H9 (cell line): ENCODE measurements at regions not wholly inside any gene's neighbourhood (a gene's known extent, or its start where the extent isn't known, plus 50 kb on each side); places are given as distances from the start of the nearest gene placed in this dataset.

Source experiments
- DNase-seq: peaks from one replicate; pipeline ENCODE4 v3.0.0-alpha.2; 2017
- H2AFZ ChIP-seq: one replicate; pipeline ENCODE4 v1.6.1; 2013; ENCODE audit warnings: mild to moderate bottlenecking, low read length, control low read depth, moderate library complexity
- H2AK5ac ChIP-seq: 2 replicates; pipeline ENCODE4 v1.6.1; 2013; ENCODE audit warnings: low read length, control low read depth, mixed read lengths; ENCODE audit not compliant: insufficient read length
- H2BK120ac ChIP-seq: one replicate; pipeline ENCODE4 v1.6.1; 2013; ENCODE audit warnings: low read depth, mild to moderate bottlenecking, low read length, control low read depth, inconsistent platforms; ENCODE audit not compliant: poor library complexity, severe bottlenecking
- H2BK12ac ChIP-seq: 2 replicates; pipeline ENCODE4 v1.6.1; 2013; ENCODE audit warnings: low read length, control low read depth, mixed read lengths, low read depth; ENCODE audit not compliant: insufficient read length
- H2BK15ac ChIP-seq: 2 replicates; pipeline ENCODE4 v1.6.1; 2013; ENCODE audit warnings: low read depth, low read length, control low read depth
- H2BK20ac ChIP-seq: one replicate; pipeline ENCODE4 v1.6.1; 2013; ENCODE audit warnings: low read depth, mild to moderate bottlenecking, low read length, control low read depth, inconsistent platforms; ENCODE audit not compliant: poor library complexity, severe bottlenecking
- H2BK5ac ChIP-seq: 2 replicates; pipeline ENCODE4 v1.6.1; 2013; ENCODE audit warnings: low read length, control low read depth, mixed read lengths; ENCODE audit not compliant: insufficient read length
- H3K14ac ChIP-seq: 2 replicates; pipeline ENCODE4 v1.6.1; 2013; ENCODE audit warnings: low read length, control low read depth; ENCODE audit not compliant: insufficient read depth
- H3K18ac ChIP-seq: 2 replicates; pipeline ENCODE4 v1.6.1; 2013; ENCODE audit warnings: low read depth, mild to moderate bottlenecking, mixed read lengths, low read length, control low read depth; ENCODE audit not compliant: insufficient read length
- H3K23ac ChIP-seq: 2 replicates; pipeline ENCODE4 v1.6.1; 2013; ENCODE audit warnings: low read length, control low read depth, mixed read lengths, low read depth; ENCODE audit not compliant: insufficient read length
- H3K23me2 ChIP-seq: 2 replicates; pipeline ENCODE4 v1.6.1; 2013; ENCODE audit warnings: low read depth, mild to moderate bottlenecking, mixed read lengths, low read length, control low read depth; ENCODE audit not compliant: insufficient read length, poor library complexity, severe bottlenecking
- H3K27ac ChIP-seq: 2 replicates; pipeline ENCODE4 v1.5.1; 2013; ENCODE audit warnings: low read length, control low read depth, mixed read lengths, low read depth; ENCODE audit not compliant: insufficient read length
- H3K27me3 ChIP-seq: 2 replicates; pipeline ENCODE4 v1.6.1; 2013; ENCODE audit warnings: low read length, control low read depth, inconsistent platforms; ENCODE audit not compliant: insufficient read depth
- H3K4ac ChIP-seq: 2 replicates; pipeline ENCODE4 v1.6.1; 2013; ENCODE audit warnings: low read depth, mild to moderate bottlenecking, control low read depth, inconsistent platforms, low read length, moderate library complexity
- H3K4me1 ChIP-seq: 2 replicates; pipeline ENCODE4 v1.6.1; 2013; ENCODE audit warnings: low read length, control low read depth, inconsistent platforms; ENCODE audit not compliant: insufficient read depth
- H3K4me2 ChIP-seq: 2 replicates; pipeline ENCODE4 v1.6.1; 2013; ENCODE audit warnings: low read length, control low read depth, mixed read lengths; ENCODE audit not compliant: insufficient read length, insufficient read depth
- H3K56ac ChIP-seq: 2 replicates; pipeline ENCODE4 v1.6.1; 2013; ENCODE audit warnings: low read depth, mild to moderate bottlenecking, mixed read lengths, low read length, control low read depth; ENCODE audit not compliant: insufficient read length
- H3K79me1 ChIP-seq: 2 replicates; pipeline ENCODE4 v1.6.1; 2013; ENCODE audit warnings: low read depth, mild to moderate bottlenecking, moderate library complexity, low read length, control low read depth, inconsistent platforms; ENCODE audit not compliant: insufficient read depth, poor library complexity, severe bottlenecking
- H3K79me2 ChIP-seq: 2 replicates; pipeline ENCODE4 v1.6.1; 2013; ENCODE audit warnings: low read length, control low read depth, inconsistent platforms; ENCODE audit not compliant: insufficient read depth
- H3K9ac ChIP-seq: 2 replicates; pipeline ENCODE4 v1.6.1; 2013; ENCODE audit warnings: low read length, control low read depth, mixed read lengths; ENCODE audit not compliant: insufficient read length; ENCODE audit errors: extremely low read depth
- H3K9me3 ChIP-seq: one replicate; pipeline ENCODE4 v1.6.1; 2013; ENCODE audit warnings: low read depth, low read length, inconsistent platforms; ENCODE audit not compliant: control insufficient read depth
- H3T11ph ChIP-seq: one replicate; pipeline ENCODE4 v1.6.1; 2013; ENCODE audit warnings: mild to moderate bottlenecking, low read length, control low read depth, inconsistent platforms
- H4K20me1 ChIP-seq: one replicate; pipeline ENCODE4 v1.6.1; 2013; ENCODE audit not compliant: control insufficient read depth, insufficient read length, insufficient read depth
- H4K5ac ChIP-seq: 2 replicates; pipeline ENCODE4 v1.6.1; 2013; ENCODE audit warnings: low read depth, mild to moderate bottlenecking, mixed read lengths, low read length, control low read depth; ENCODE audit not compliant: insufficient read length
- H4K8ac ChIP-seq: replicated peaks from 2 replicates; pipeline ENCODE4 v1.6.1; 2013; ENCODE audit warnings: low read length, control low read depth, mixed read lengths, low read depth; ENCODE audit not compliant: insufficient read length
- H4K91ac ChIP-seq: 2 replicates; pipeline ENCODE4 v1.6.1; 2013; ENCODE audit warnings: low read depth, mild to moderate bottlenecking, moderate library complexity, mixed read lengths, low read length, control low read depth; ENCODE audit not compliant: insufficient read length
- H3K27ac Mint-ChIP-seq, 3 experiments: 2 replicates in 2 of 3; 3 replicates in 1 of 3; pipeline ENCODE4 v1.8.0; 2020 to 2021; ENCODE audit warnings: mixed read lengths in 3 of 3, mild to moderate bottlenecking in 1 of 3, moderate library complexity in 1 of 3
- H3K27me3 Mint-ChIP-seq: 2 replicates; pipeline ENCODE4 v1.8.0; 2021; ENCODE audit warnings: low read depth, mild to moderate bottlenecking, moderate library complexity, mixed read lengths
- H3K36me3 Mint-ChIP-seq, 3 experiments: 2 replicates in 2 of 3; 3 replicates in 1 of 3; pipeline ENCODE4 v1.8.0; 2020 to 2021; ENCODE audit warnings: low read depth in 3 of 3, mixed read lengths in 3 of 3; ENCODE audit not compliant: insufficient read depth in 1 of 3
- H3K4me1 Mint-ChIP-seq, 2 experiments: 2 replicates each; pipeline ENCODE4 v1.8.0; 2020; ENCODE audit warnings: mixed read lengths in 2 of 2
- H3K4me3 Mint-ChIP-seq, 2 experiments: 2 replicates in 1 of 2; 3 replicates in 1 of 2; pipeline ENCODE4 v1.8.0; 2020 to 2021; ENCODE audit warnings: mild to moderate bottlenecking in 2 of 2, mixed read lengths in 2 of 2, moderate library complexity in 1 of 2
- H3K9me3 Mint-ChIP-seq, 2 experiments: 2 replicates in 1 of 2; 3 replicates in 1 of 2; pipeline ENCODE4 v1.8.0; 2020; ENCODE audit warnings: mild to moderate bottlenecking in 2 of 2, mixed read lengths in 2 of 2, moderate library complexity in 1 of 2
- WGBS: extraction: QIAGEN DNeasy Blood & Tissue Kit; methylation state at CpG from one replicate; pipeline ENCODE4 v1.1.7; 2013; ENCODE audit warnings: missing lambda C conversion rate, low lambda C conversion rate, mixed read lengths; ENCODE audit not compliant: insufficient read length; ENCODE audit errors: extremely low coverage; 5-methylcytosine and 5-hydroxymethylcytosine counted together
- TF ChIP-seq, protein P1 (sequence below): fragments of 200-600 bp; sonication (generic); conservative IDR thresholded peaks from 3 replicates; pipeline ENCODE4 v1.8.0; 2021; ENCODE audit warnings: antibody characterized with exemption, mild to moderate bottlenecking

DNA sequence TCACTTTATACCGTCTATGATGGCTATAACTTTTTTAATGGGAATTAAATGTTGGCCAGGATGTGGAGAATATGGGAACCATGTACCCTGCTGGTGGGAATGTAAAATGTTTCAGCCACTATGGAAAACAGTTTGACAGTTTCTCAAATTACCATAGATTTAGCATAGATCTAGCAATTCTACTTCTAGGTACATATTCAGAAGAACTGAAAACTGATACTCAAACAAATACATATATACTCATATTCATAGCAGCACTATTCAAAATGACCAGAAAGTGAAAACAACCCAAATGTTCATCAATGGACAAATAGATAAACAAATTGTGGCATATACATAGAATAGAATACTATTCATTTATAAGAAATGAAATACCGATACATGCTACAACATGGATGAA lies 539.4 kb downstream of the IGSF11 start:
- H3K18ac ChIP-seq: no peak overlapping the region
- DNase-seq: no peak
- no peak overlapping the region for H3K27ac Mint-ChIP-seq

More for the DNA sequence above, 539.4 kb downstream of the IGSF11 start:
- Histone ChIP-seq H4K20me1 (no peaks in the 10 kb centered on the region), H3K4ac (no peak overlapping the region), H3K9me3 (no peaks in the 10 kb centered on the region), H3K14ac (no peak overlapping the region), H3K9ac (no peak overlapping the region), H3K4me2 (no peak overlapping the region), H3K56ac (no peak overlapping the region), H2BK12ac (no peak overlapping the region), H2BK20ac (no peak overlapping the region), H3K27ac (no peak overlapping the region), H3K79me2 (no peaks in the 10 kb centered on the region), H2BK120ac (no peak overlapping the region), H2BK15ac (no peak overlapping the region), H3K27me3 (no peaks in the 10 kb centered on the region), H3K23ac (no peak overlapping the region), H3K23me2 (no peaks in the 10 kb centered on the region), H3K4me1 (no peaks in the 10 kb centered on the region), H4K8ac (no peak overlapping the region), H2AFZ (no peak overlapping the region), H2BK5ac (no peak overlapping the region), H4K5ac (no peak overlapping the region), H2AK5ac (no peak overlapping the region), H3K79me1 (no peaks in the 10 kb centered on the region), H4K91ac (no peak overlapping the region), H3T11ph (no peak overlapping the region)
- TF ChIP-seq, protein P1, sequence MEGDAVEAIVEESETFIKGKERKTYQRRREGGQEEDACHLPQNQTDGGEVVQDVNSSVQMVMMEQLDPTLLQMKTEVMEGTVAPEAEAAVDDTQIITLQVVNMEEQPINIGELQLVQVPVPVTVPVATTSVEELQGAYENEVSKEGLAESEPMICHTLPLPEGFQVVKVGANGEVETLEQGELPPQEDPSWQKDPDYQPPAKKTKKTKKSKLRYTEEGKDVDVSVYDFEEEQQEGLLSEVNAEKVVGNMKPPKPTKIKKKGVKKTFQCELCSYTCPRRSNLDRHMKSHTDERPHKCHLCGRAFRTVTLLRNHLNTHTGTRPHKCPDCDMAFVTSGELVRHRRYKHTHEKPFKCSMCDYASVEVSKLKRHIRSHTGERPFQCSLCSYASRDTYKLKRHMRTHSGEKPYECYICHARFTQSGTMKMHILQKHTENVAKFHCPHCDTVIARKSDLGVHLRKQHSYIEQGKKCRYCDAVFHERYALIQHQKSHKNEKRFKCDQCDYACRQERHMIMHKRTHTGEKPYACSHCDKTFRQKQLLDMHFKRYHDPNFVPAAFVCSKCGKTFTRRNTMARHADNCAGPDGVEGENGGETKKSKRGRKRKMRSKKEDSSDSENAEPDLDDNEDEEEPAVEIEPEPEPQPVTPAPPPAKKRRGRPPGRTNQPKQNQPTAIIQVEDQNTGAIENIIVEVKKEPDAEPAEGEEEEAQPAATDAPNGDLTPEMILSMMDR: peak; percentile 42; the same call in 2 of the 3 replicates
- Mint-ChIP-seq H3K27me3 (no peaks in the 10 kb centered on the region), H3K36me3 (no peaks in the 10 kb centered on the region; a peak in 1 of 7 replicates), H3K9me3 (no peaks in the 10 kb centered on the region), H3K4me1 (peaks cover 0 to 4% of the 10 kb centered on the region in 2 experiments; a peak in 1 of 4 replicates), H3K4me3 (no peak overlapping the region)
- no CpG with 5 or more reads among the region's 2 CpGs for WGBS
